ENCODE measurements at regions not wholly inside any gene's neighbourhood (a gene's known extent, or its start where the extent isn't known, plus 50 kb on each side); places are given as distances from the start of the nearest gene placed in this dataset.

DNA sequence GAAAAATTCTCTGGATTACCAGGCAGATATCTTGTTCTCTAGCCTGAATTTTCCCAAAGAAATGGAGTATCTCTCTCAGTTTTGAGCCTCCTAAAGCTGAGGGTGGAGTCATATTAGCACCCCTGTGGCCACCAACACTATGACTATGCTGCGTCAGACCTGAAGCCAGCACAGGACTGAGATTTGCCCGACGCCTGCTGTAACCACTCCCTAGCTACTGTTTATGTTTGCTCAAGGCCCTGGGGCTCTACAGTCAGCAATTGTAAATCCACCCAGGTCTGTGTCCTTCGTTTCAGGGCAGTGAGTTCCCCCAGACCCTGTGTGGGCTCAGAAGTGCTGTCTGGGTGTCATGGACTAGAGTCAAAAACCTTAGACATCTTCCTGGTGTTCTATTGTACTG is 61.4 kb downstream of the ZXDA start:
- no peak for DNase-seq (ENCODE audit: low read depth)

DNA sequence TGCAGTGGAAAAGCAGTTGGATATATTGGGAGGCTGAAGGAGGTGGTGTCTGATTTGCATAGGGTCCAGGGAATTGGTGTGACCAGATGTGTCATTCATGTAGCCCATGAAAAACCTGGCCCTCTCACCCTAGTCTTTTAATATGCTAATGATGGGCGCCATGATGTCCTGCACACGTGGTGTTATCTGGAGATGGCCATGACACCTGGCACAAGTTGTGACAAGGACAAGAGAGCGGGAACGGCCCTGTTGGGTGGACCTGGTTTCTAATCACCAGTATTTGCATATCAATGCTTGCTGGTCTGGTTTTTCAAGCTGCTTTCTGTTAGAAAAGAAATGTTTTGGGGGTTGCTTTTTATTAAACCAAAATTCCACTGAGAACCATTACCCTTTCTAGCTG is 87.4 kb downstream of the ZXDA start:
- DNase-seq (ENCODE audit: low read depth): no peak

DNA sequence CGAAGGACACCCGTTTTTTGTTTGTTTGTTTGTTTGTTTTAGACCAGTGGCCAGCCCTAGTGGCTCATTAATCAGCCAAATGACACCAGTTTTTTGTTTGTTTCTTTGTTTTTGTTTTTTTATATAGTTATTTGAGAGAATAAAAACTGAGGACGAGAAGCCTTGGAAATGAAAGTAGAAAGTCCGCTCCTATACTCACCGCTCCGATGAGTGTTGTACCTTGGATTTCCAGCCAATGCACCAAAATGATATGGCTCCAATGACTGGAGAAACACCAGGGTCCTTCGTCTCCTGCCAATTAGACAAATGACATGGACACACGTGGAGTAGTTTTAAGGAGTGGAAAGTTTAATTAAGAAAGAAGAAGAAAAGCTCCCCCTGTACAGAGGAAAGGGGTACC is 87.9 kb downstream of the ZXDA start:
- no peak for DNase-seq (ENCODE audit: low read depth)

DNA sequence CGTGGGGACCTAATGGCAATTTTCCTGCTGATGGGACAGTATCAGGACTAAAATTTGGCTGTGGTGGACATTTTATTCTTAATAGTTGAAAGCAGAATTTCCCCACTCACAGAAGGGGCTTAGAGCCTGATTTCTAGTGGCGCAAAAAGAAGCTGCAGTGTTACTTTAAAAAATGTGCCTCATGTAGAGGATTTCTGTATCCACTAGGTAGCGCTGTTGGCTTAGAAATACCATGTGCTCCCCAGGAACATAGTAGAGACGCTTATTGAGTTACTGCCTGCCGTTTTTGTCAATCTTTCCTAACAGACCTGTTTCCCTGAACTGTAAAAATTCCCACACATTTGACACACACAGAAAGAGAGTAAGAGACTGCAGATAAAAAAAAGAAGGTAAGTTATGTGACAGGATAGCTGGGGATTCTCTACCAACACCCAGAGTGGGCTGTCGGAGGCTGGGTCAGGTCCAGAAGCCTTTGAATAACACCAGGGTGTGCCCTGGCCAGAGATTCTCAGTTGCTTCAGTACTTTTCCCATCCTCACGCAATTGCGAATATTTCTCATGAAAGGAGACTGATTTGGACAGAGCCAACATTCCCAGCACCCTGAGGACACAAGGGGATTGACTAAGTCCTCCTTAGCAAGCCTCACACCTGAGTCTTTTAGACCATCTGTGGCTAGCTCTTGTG is 88.4 kb downstream of the ZXDA start:
- peak; percentile 21 for DNase-seq (ENCODE audit: low read depth)

DNA sequence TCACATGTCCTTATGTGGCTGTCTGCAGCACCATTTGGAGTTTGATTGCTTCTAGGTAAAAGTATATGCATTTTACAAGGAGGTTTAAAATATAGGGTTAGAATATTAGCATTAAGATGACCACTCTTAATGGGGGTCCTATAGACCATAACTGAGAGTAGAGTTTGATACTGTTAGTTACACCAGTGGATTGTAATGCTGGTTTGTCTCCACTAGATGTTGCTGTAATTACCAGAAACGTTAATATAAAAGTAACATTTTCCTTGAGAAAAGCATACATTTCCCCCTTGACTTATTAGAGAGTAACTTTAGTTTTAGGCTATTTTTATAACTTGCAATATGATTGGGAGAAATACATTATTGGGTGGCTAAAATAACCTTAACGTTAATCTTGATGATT is 93.0 kb downstream of the ZXDA start:
- no peak for DNase-seq (ENCODE audit: low read depth)

DNA sequence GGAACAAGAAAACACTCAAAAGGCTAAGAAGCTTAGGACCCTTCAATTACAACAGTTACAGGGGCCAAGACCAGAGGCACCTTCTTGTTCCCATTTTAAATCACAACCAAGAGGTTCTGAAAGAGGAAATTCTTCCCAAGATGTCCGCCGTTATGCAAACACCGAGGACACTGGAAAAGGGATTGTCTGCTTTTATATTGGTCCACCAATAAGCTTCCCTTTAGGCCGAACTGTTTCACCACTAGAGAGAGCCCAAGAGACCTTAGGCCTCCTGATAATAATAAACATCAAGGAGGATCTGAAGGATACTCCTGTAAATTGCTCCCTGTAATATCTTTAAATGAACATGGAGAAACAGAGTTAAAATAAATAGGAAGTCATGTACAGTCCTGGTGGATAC is 92.6 kb upstream of the NLRP2B start:
- DNase-seq (ENCODE audit: low read depth): no peak

DNA sequence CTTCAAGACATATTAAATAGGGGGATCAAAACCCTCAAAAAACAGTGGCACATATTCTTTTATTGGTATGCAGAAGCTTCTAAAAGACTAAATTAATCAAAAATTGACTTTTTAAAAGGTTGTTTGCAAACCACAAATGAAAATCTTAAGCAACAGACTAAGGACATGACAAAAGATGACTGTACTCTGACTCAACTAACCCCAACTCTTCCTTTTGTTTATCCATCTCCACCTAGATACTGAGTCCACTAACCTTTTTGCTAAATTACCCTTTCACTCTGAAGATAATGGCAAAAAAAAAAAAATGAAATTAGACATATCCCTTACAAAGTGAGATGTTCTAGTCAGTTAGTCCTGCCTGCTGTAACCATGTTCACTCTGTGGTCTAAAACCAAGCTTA is 91.6 kb upstream of the NLRP2B start:
- no peak for DNase-seq (ENCODE audit: low read depth)

DNA sequence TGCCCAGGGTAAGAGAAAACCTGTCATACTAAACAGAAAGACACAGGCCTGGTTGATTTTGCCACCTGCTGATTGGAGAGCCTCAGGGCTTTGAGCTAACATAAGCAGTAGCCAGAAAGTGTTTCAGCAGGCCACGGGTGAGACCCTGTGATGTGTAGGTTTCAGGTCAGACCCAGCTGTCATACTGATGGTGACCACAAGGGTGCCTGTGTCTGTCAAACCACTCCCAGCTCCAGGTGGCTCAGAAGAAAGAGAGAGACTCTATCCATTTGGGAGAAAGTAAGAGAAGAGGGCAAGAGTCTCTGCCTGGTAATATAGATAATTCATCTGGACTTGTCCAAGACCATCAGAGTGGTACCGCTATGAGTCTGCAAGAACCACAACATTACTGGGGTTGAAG is 72.8 kb upstream of the NLRP2B start:
- DNase-seq (ENCODE audit: low read depth): no peak

DNA sequence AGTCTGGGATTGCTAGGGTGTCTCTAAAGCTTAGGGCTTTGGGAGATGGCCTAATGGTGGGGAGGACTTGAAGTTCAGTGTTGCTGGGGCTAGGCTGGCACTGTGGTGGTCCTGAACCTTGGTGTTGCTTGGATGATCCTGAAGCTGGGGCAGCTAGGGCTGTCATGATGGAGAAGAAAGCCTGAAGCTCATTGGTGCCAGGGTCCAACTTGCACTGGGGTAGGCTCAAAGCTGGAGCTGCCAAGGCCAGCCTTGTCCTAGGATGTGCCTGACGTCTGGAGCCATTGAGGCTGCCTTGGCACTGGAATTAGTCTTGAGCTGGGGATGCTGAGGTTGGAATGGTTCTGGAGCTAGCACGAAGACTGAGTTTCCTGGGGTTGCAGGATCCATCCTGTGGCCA is 61.0 kb upstream of the NLRP2B start:
- no peak for DNase-seq (ENCODE audit: low read depth)

DNA sequence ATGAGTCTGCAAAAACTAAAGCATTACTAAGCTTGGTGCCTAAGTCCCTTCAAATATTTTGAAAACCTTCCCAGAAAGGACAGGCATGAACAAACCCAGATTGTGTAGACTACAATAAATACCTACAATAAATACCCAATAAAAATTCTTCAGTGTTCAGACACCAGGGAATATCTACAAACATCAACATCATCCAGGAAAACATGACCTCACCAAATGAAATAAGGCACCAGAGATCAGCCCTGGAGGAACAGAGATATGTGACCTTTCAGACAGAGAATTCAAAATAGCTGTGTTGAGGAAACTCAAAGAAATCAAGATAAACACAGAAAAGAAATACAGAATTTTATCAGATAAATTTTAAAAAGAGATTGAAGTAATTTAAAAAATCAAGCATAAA is 57.8 kb upstream of the NLRP2B start:
- DNase-seq (ENCODE audit: low read depth): no peak

Measured in T follicular helper cell (primary cell).